Right ventricle myocardium superior (tissue), 1 donor: ENCODE measurements at regions not wholly inside any gene's neighbourhood (a gene's known extent, or its start where the extent isn't known, plus 50 kb on each side); places are given as distances from the start of the nearest gene placed in this dataset.
"Not testable (repeated sequence)": the region's sequence is repeated elsewhere in the genome, so short reads cannot be mapped to it uniquely, and the experiment has no call there.

ENCODE experiments used
- ATAC-seq: fragments of 200-7000 bp; cut with Tn5 transposase; one replicate; pipeline ENCODE4 v1.9.1; 2020; ENCODE audit warnings: mild to moderate bottlenecking; ENCODE audit not compliant: poor library complexity
- DNase-seq: peaks from one replicate; pipeline ENCODE4 v3.0.0-alpha.2; 2020
- intact Hi-C: fragments of 100-400 bp; cut with DNase I; formaldehyde crosslinking; loops from one replicate; pipeline ENCODE4 v1.11.2; 2022
- donor health status: DM: no; HTN: yes; CAD: no; lungs with severe emphysema.

GRCh38 chr3:35438101-35438500 lies 201.2 kb upstream of the ARPP21 start:
- intact Hi-C loops, result no loop called here
- no peak for ATAC-seq
- DNase-seq, result no peak

GRCh38 chr3:35439663-35440062 lies 199.7 kb upstream of the ARPP21 start:
- DNase-seq, result no peak
- ATAC-seq, result no peak
- intact Hi-C loops, result no loop called here

GRCh38 chr3:35440826-35441225 lies 198.5 kb upstream of the ARPP21 start:
- intact Hi-C loops, result no loop called here
- ATAC-seq (no peak), DNase-seq (no peak)

- DNase-seq, result no peak
- ATAC-seq, result no peak
- intact Hi-C loops, result no loop called here
Measured at GRCh38 chr3:35446896-35447295, 192.4 kb upstream of the ARPP21 start.

- DNase-seq, result no peak
- ATAC-seq, result no peak
- intact Hi-C loops, result no loop called here
Measured at GRCh38 chr3:35448121-35448520, 191.2 kb upstream of the ARPP21 start.

- ATAC-seq (no peak), DNase-seq (no peak)
- intact Hi-C loops, result no loop called here
Measured at GRCh38 chr3:35448681-35449080, 190.6 kb upstream of the ARPP21 start.

- intact Hi-C loops, ATAC-seq, DNase-seq: not testable (repeated sequence)
Measured at GRCh38 chr3:35454819-35455218, 184.5 kb upstream of the ARPP21 start.

GRCh38 chr3:35473956-35474355 lies 165.4 kb upstream of the ARPP21 start:
- ATAC-seq, result no peak
- intact Hi-C loops, result no loop called here

GRCh38 chr3:35482566-35482965 lies 156.8 kb upstream of the ARPP21 start:
- ATAC-seq, DNase-seq, intact Hi-C loops: not testable (repeated sequence)

More at GRCh38 chr3:35473956-35474355, 165.4 kb upstream of the ARPP21 start:
- no peak for DNase-seq

- intact Hi-C loops, result no loop called here
- DNase-seq, result no peak
- ATAC-seq, result no peak
Measured at GRCh38 chr3:35483131-35483530, 156.2 kb upstream of the ARPP21 start.

- no peak for DNase-seq
- no peak for ATAC-seq
- intact Hi-C loops, result no loop called here
Measured at GRCh38 chr3:35484929-35485530, 154.3 kb upstream of the ARPP21 start.

GRCh38 chr3:35486295-35486694 lies 153.0 kb upstream of the ARPP21 start:
- intact Hi-C loops, result no loop called here
- no peak for DNase-seq
- ATAC-seq, result no peak

- intact Hi-C loops, result no loop called here
- ATAC-seq (no peak), DNase-seq (no peak)
Measured at GRCh38 chr3:35487376-35487775, 151.9 kb upstream of the ARPP21 start.

GRCh38 chr3:35488526-35488925 lies 150.8 kb upstream of the ARPP21 start:
- DNase-seq (no peak), ATAC-seq (no peak)
- intact Hi-C loops, result no loop called here

GRCh38 chr3:35492841-35493240 lies 146.5 kb upstream of the ARPP21 start:
- DNase-seq (no peak), ATAC-seq (no peak)
- intact Hi-C loops, result no loop called here

GRCh38 chr3:35498506-35499210 lies 140.7 kb upstream of the ARPP21 start:
- intact Hi-C loops, result no loop called here
- DNase-seq, result no peak
- no peak for ATAC-seq

- no peak for ATAC-seq
- intact Hi-C loops, result no loop called here
- DNase-seq, result no peak
Measured at GRCh38 chr3:35500641-35501350, 138.5 kb upstream of the ARPP21 start.

- intact Hi-C loops, result no loop called here
- DNase-seq (no peak), ATAC-seq (no peak)
Measured at GRCh38 chr3:35502699-35503098, 136.6 kb upstream of the ARPP21 start.

- intact Hi-C loops, result no loop called here
- DNase-seq, result no peak
- ATAC-seq, result no peak
Measured at GRCh38 chr3:35505181-35505580, 134.1 kb upstream of the ARPP21 start.

GRCh38 chr3:35505772-35506171 lies 133.6 kb upstream of the ARPP21 start:
- DNase-seq (no peak), ATAC-seq (no peak)
- intact Hi-C loops, result no loop called here
